IMR-90 (cell line): ENCODE measurements at regions not wholly inside any gene's neighbourhood (a gene's known extent, or its start where the extent isn't known, plus 50 kb on each side); places are given as distances from the start of the nearest gene placed in this dataset.

Source experiments
- ATAC-seq: fragments of 200-7000 bp; cut with Tn5 transposase; 2 replicates; pipeline ENCODE4 v1.9.1; 2020; ENCODE audit warnings: low read depth, mild to moderate bottlenecking, moderate library complexity
- BruUV-seq: library from RNA; stranded (reverse); fragments of 400-500 nt; replicated peaks from 2 replicates; lab custom pipeline; 2021; lab: Mats Ljungman, UMichigan
- CTCF ChIA-PET: fragments of 300-600 bp; formaldehyde crosslinking; extraction: SDS; loops from one replicate; lab custom pipeline; 2021; ENCODE audit warnings: antibody characterized with exemption; lab: Yijun Ruan, JAX
- POLR2A ChIA-PET: fragments of 300-600 bp; sonication (Branson Sonifier 250); formaldehyde crosslinking; loops from one replicate; lab custom pipeline; 2022; ENCODE audit warnings: antibody characterized with exemption; ENCODE audit not compliant: unreplicated experiment; lab: Charles Lee
- DNase-seq: peaks from one replicate; pipeline ENCODE4 v3.0.0; 2013
- H2AFZ ChIP-seq: replicated peaks from 2 replicates; pipeline ENCODE3; 2013; ENCODE audit warnings: low read length, mild to moderate bottlenecking; ENCODE audit not compliant: poor library complexity
- H2AK5ac ChIP-seq: 2 replicates; pipeline ENCODE4 v1.6.1; 2013; ENCODE audit warnings: low read depth, low read length, inconsistent platforms
- H2AK9ac ChIP-seq: replicated peaks from 2 replicates; pipeline ENCODE3; 2013; ENCODE audit warnings: mild to moderate bottlenecking, low read depth, low read length, moderate library complexity; ENCODE audit not compliant: poor library complexity
- H2BK120ac ChIP-seq: 2 replicates; pipeline ENCODE4 v1.6.1; 2013; ENCODE audit warnings: low read depth, low read length, inconsistent platforms
- H2BK15ac ChIP-seq: 3 replicates; pipeline ENCODE4 v1.6.1; 2013; ENCODE audit warnings: low read depth, low read length, inconsistent platforms
- H2BK20ac ChIP-seq: 2 replicates; pipeline ENCODE4 v1.6.1; 2013; ENCODE audit warnings: low read depth, mild to moderate bottlenecking, inconsistent platforms, low read length, moderate library complexity
- H2BK5ac ChIP-seq: 2 replicates; pipeline ENCODE4 v1.6.1; 2013; ENCODE audit warnings: mild to moderate bottlenecking, low read depth, low read length, inconsistent platforms; ENCODE audit not compliant: poor library complexity, severe bottlenecking
- H3K14ac ChIP-seq: replicated peaks from 2 replicates; pipeline ENCODE4 v1.6.1; 2013; ENCODE audit warnings: low read depth, low read length, inconsistent platforms
- H3K18ac ChIP-seq: 2 replicates; pipeline ENCODE4 v1.6.1; 2013; ENCODE audit warnings: low read depth, low read length, control low read depth
- H3K23ac ChIP-seq: 2 replicates; pipeline ENCODE4 v1.6.1; 2013; ENCODE audit warnings: low read depth, low read length, inconsistent platforms
- H3K27ac ChIP-seq: 2 replicates; pipeline ENCODE4 v1.5.1; 2013; ENCODE audit warnings: mild to moderate bottlenecking, control low read depth, low read length; ENCODE audit not compliant: insufficient read depth
- H3K27me3 ChIP-seq: 2 replicates; pipeline ENCODE4 v1.6.1; 2013; ENCODE audit warnings: low read length; ENCODE audit not compliant: control insufficient read depth, insufficient read depth
- H3K36me3 ChIP-seq: 2 replicates; pipeline ENCODE4 v1.6.1; 2013; ENCODE audit warnings: low read length, mixed read lengths; ENCODE audit not compliant: control insufficient read depth, insufficient read depth
- H3K4ac ChIP-seq: 2 replicates; pipeline ENCODE4 v1.6.1; 2013; ENCODE audit warnings: low read depth, low read length, inconsistent platforms
- H3K4me1 ChIP-seq: 2 replicates; pipeline ENCODE4 v1.6.1; 2013; ENCODE audit warnings: low read length, mixed read lengths; ENCODE audit not compliant: control insufficient read depth, insufficient read depth
- H3K4me2 ChIP-seq: 2 replicates; pipeline ENCODE4 v1.6.1; 2013; ENCODE audit warnings: low read depth, mild to moderate bottlenecking, control low read depth, low read length, moderate library complexity
- H3K4me3 ChIP-seq: 2 replicates; pipeline ENCODE4 v1.5.1; 2013; ENCODE audit warnings: low read depth, mild to moderate bottlenecking, control low read depth, low read length, moderate library complexity; ENCODE audit not compliant: insufficient read depth
- H3K56ac ChIP-seq: 2 replicates; pipeline ENCODE4 v1.6.1; 2013; ENCODE audit warnings: low read length, inconsistent platforms; ENCODE audit not compliant: insufficient read depth; ENCODE audit errors: extremely low read depth
- H3K79me1 ChIP-seq, 2 experiments: 2 replicates each; pipeline ENCODE4 v1.6.1; 2013; ENCODE audit warnings: low read length in 2 of 2, inconsistent platforms in 1 of 2, low read depth in 1 of 2
- H3K9ac ChIP-seq: 2 replicates; pipeline ENCODE4 v1.6.1; 2013; ENCODE audit warnings: low read depth, low read length, control low read depth
- H3K9me1 ChIP-seq: 2 replicates; pipeline ENCODE4 v1.6.1; 2013; ENCODE audit warnings: low read length, inconsistent platforms; ENCODE audit not compliant: insufficient read depth
- H3K9me3 ChIP-seq: 2 replicates; pipeline ENCODE4 v1.6.1; 2013; ENCODE audit warnings: low read length; ENCODE audit not compliant: control insufficient read depth, insufficient read depth
- H4K20me1 ChIP-seq: 2 replicates; pipeline ENCODE4 v1.6.1; 2013; ENCODE audit warnings: low read length, inconsistent platforms; ENCODE audit not compliant: insufficient read depth
- H4K5ac ChIP-seq: 2 replicates; pipeline ENCODE4 v1.6.1; 2013; ENCODE audit warnings: mild to moderate bottlenecking, low read depth, low read length, control low read depth
- H4K8ac ChIP-seq, 2 experiments: 2 replicates each; pipeline ENCODE4 v1.6.1; 2013; ENCODE audit warnings: low read depth in 2 of 2, low read length in 2 of 2, control low read depth in 1 of 2, inconsistent platforms in 1 of 2
- H4K91ac ChIP-seq: 2 replicates; pipeline ENCODE4 v1.6.1; 2013; ENCODE audit warnings: low read depth, low read length, inconsistent platforms; ENCODE audit not compliant: insufficient read depth
- WGBS, 2 experiments: methylation state at CpG; one replicate each; pipeline versions ENCODE4 v1.1.5 to v1.1.7; 2013; ENCODE audit warnings: missing lambda C conversion rate in 2 of 2; ENCODE audit not compliant: insufficient read length in 1 of 2; ENCODE audit errors: extremely low coverage in 2 of 2; 5-methylcytosine and 5-hydroxymethylcytosine counted together
- dilution Hi-C: fragments of 300-500 bp; cut with HindIII; formaldehyde crosslinking; loops from one replicate; pipeline ENCODE4 v1.14.3; 2018; ENCODE audit warnings: low sequenced_read_pairs; ENCODE audit not compliant: unreplicated experiment
- in situ Hi-C: fragments of 300-500 bp; cut with MboI; formaldehyde crosslinking; loops from 3 replicates; pipeline ENCODE4 v1.14.3; 2019; ENCODE audit warnings: low sequenced_read_pairs, inconsistent platforms, mixed read lengths
- intact Hi-C: fragments of 100-400 bp; cut with micrococcal nuclease; formaldehyde crosslinking; loops from 2 replicates; pipeline ENCODE4 v1.10.0; 2022
- TF ChIP-seq, protein P1 (sequence below): fragments of 150-350 bp; IDR thresholded peaks from 2 replicates; pipeline ENCODE4 v1.6.1; 2016; ENCODE audit warnings: low read depth, mild to moderate bottlenecking, low read length, moderate library complexity, borderline replicate concordance

DNA sequence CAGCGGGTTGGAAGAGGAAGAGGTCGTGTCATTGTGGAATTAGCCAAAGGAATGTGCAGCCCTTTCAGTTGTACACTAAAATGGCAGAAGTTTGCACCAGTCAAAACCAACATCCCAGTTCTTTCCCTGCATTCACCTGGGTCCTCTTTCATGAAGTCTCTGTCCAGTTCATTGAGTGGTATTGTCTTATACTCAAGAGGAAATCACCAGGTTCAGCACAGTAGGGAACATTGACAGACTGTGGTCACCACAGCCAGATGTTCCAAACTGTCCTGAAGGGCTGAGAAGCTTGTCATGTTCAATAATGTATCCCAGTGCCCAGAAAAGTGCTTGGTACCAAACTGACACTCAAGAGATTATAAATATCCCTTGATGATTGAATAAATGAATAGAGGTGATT is 131.6 kb downstream of the GLUL start:
- TF ChIP-seq, protein P1, sequence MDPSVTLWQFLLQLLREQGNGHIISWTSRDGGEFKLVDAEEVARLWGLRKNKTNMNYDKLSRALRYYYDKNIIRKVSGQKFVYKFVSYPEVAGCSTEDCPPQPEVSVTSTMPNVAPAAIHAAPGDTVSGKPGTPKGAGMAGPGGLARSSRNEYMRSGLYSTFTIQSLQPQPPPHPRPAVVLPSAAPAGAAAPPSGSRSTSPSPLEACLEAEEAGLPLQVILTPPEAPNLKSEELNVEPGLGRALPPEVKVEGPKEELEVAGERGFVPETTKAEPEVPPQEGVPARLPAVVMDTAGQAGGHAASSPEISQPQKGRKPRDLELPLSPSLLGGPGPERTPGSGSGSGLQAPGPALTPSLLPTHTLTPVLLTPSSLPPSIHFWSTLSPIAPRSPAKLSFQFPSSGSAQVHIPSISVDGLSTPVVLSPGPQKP, result no peak
- intact Hi-C loops, result no loop called here
- POLR2A ChIA-PET, result interaction anchor here (0.5 kb wide), 1 partner anchor 11 kb away, joined by 3 read pairs; no protein-coding TSS in a partner anchor

More for the DNA sequence above, 131.6 kb downstream of the GLUL start:
- Histone ChIP-seq H2BK15ac (no peak overlapping the region), H3K9ac (no peak overlapping the region), H3K4ac (no peak overlapping the region), H3K18ac (no peak overlapping the region), H4K8ac (no peak overlapping the region), H2BK5ac (no peak overlapping the region), H2BK20ac (no peak overlapping the region), H3K9me1 (no peaks in the 10 kb centered on the region), H2AK9ac (no peak overlapping the region), H3K9me3 (no peaks in the 10 kb centered on the region), H3K4me2 (no peak overlapping the region), H4K91ac (no peak overlapping the region), H3K27me3 (no peaks in the 10 kb centered on the region), H4K5ac (no peak overlapping the region), H3K14ac (no peak overlapping the region), H3K27ac (no peak overlapping the region), H3K79me1 (no peaks in the 10 kb centered on the region), H3K23ac (no peak overlapping the region), H3K4me3 (no peak overlapping the region), H3K56ac (no peak overlapping the region), H4K20me1 (no peaks in the 10 kb centered on the region), H2AK5ac (no peak overlapping the region), H2AFZ (no peak overlapping the region), H2BK120ac (no peak overlapping the region), H3K4me1 (no peaks in the 10 kb centered on the region), H3K36me3 (no peaks in the 10 kb centered on the region)
- CTCF ChIA-PET, result no interaction called here
- BruUV-seq, result no TSS peak
- ATAC-seq (no peak), DNase-seq (no peak)
- dilution Hi-C loops (no loop called here), in situ Hi-C loops (no loop called here)
- no CpG with 5 or more reads among the region's 2 CpGs for WGBS, 2 experiments
